ENCODE measurements at regions not wholly inside any gene's neighbourhood (a gene's known extent, or its start where the extent isn't known, plus 50 kb on each side); places are given as distances from the start of the nearest gene placed in this dataset.

GRCh38 chr18:70456376-70456775 is 167.5 kb downstream of the SOCS6 start:
- TF ChIP-seq CTCF (IDR thresholded peaks at IDR 0.05; ENCODE audit: insufficient read depth, low read length, severe bottlenecking) = no peak
- Histone ChIP-seq H3K36me3 (ENCODE audit: control insufficient read depth, insufficient read depth, low read length) (no peaks in the 10 kb centered on the region), H3K4me3 (ENCODE audit: low read depth, low read length) (no peak overlapping the region), H3K27me3 (ENCODE audit: control insufficient read depth, insufficient read depth, low read length) (no peaks in the 10 kb centered on the region)
- no peak for FAIRE-seq
- no peak for DNase-seq (ENCODE audit: low read depth)

GRCh38 chr18:70455731-70456130 is 166.9 kb downstream of the SOCS6 start:
- DNase-seq (ENCODE audit: low read depth) = no peak
- no peak for TF ChIP-seq CTCF (IDR thresholded peaks at IDR 0.05; ENCODE audit: insufficient read depth, low read length, severe bottlenecking)
- no peaks in the 10 kb centered on the region for H3K27me3 ChIP-seq (ENCODE audit: control insufficient read depth, insufficient read depth, low read length)
- no peak for FAIRE-seq
- no peak overlapping the region for H3K4me3 ChIP-seq (ENCODE audit: low read depth, low read length)
- no peaks in the 10 kb centered on the region for H3K36me3 ChIP-seq (ENCODE audit: control insufficient read depth, insufficient read depth, low read length)

- FAIRE-seq (no peak), DNase-seq (ENCODE audit: low read depth) (peak; percentile 63)
- Histone ChIP-seq H3K4me3 (ENCODE audit: low read depth, low read length) (no peak overlapping the region), H3K27me3 (ENCODE audit: control insufficient read depth, insufficient read depth, low read length) (no peaks in the 10 kb centered on the region), H3K36me3 (ENCODE audit: control insufficient read depth, insufficient read depth, low read length) (no peaks in the 10 kb centered on the region)
- TF ChIP-seq CTCF (IDR thresholded peaks at IDR 0.05; ENCODE audit: insufficient read depth, low read length, severe bottlenecking) = peak; percentile 64
Measured at GRCh38 chr18:70454704-70455322, 166.0 kb downstream of the SOCS6 start.

DNA sequence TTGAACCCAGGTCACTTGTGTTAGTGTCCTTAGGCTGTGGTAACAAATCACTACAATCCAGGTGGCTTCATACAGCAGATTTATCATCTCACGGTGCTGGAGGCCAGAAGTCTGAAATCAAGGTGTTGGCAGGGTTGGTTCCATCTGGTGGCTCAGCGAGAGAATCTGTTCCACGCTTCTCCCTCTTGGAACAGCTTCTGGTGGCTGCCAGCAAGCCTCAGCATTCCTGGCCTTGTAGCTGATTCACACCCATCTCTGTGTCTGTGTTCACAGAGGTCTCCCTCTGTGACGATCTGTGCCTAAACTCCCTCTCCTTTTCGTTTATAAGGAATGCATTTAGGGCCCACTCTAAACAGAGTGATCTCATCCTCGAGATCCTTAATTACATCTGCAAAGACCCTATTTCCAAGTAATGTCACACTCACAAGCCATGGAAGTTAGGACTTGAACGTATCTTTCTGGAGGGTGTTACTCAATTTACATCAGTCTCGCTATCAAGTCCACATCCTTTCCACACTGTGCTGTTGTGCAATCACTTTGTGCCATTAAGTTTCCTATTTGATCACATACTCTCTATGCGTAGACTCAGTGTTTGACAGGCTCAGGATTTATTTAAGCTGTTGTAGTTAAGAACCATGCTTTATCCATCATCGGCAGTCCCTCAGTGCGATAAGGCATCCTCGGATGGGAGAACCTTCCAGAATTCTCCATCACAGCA is 164.4 kb downstream of the SOCS6 start:
- no peaks in the 10 kb centered on the region for H3K27me3 ChIP-seq (ENCODE audit: control insufficient read depth, insufficient read depth, low read length)
- no peaks in the 10 kb centered on the region for H3K36me3 ChIP-seq (ENCODE audit: control insufficient read depth, insufficient read depth, low read length)
- FAIRE-seq (no peak), DNase-seq (ENCODE audit: low read depth) (no peak)
- no peak overlapping the region for H3K4me3 ChIP-seq (ENCODE audit: low read depth, low read length)
- no peak for TF ChIP-seq CTCF (IDR thresholded peaks at IDR 0.05; ENCODE audit: insufficient read depth, low read length, severe bottlenecking)

DNA sequence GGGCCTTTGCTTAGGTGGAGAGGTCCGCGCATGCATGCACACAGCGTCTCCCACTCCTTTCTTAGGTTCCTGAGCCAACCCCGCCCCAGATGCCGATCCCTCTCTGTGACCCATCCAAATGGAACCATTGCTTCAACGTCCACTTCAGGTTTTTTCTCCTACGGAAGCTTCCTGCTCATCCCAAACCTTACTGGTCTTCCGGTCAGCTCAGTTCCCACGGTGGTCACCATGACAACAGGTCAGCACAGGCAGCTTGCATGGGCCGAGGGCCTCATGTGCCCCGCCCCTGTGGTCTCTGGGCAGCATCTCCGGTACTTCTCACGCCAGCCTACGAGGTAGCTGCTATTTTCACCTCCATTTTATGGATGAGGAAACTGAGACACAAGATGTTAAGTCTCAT is 163.7 kb downstream of the SOCS6 start:
- Histone ChIP-seq H3K27me3 (ENCODE audit: control insufficient read depth, insufficient read depth, low read length) (no peaks in the 10 kb centered on the region), H3K36me3 (ENCODE audit: control insufficient read depth, insufficient read depth, low read length) (no peaks in the 10 kb centered on the region), H3K4me3 (ENCODE audit: low read depth, low read length) (no peak overlapping the region)
- no peak for FAIRE-seq
- no peak for DNase-seq (ENCODE audit: low read depth)
- TF ChIP-seq CTCF (IDR thresholded peaks at IDR 0.05; ENCODE audit: insufficient read depth, low read length, severe bottlenecking) = no peak
